NCI-H82 (cell line): ENCODE measurements at regions not wholly inside any gene's neighbourhood (a gene's known extent, or its start where the extent isn't known, plus 50 kb on each side); places are given as distances from the start of the nearest gene placed in this dataset.
"Not testable (repeated sequence)": the region's sequence is repeated elsewhere in the genome, so short reads cannot be mapped to it uniquely, and the experiment has no call there.

Experiments used
- DNase-seq: peaks from one replicate; lab custom pipeline; 2025; lab: John Stamatoyannopoulos, UW

DNA sequence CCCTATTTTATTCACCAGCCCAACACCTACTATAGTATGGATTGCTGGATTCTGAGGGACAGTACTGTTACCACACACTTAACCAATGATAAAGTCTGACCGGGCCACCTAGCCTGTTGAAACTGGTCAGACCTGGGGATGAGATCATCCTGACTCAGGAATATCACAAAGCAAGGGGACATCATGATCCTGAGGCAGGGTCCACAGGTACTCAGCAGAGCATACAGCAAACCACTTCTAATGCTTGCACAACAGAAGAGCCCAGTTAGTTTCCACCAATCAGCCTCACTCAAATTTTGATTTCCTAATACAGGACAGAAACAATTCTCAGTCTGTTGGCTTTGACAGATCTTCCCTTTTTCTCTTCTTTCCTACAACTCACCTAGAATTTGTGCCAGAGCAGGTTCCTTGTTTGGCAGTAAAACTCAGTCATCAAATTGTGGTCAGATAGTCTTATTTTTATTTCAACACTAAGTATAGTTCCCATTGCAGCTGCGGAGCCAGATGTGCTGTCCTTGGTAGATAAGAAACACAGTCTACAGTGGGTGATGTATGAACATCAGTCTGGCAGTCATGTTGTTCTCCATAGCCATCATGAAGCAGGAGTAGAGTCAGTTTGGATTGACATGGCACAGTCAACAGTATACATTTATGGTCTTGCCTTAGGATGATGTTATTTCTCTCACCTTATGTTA is 90.1 kb upstream of the PRR23C start:
- no peak for DNase-seq

DNA sequence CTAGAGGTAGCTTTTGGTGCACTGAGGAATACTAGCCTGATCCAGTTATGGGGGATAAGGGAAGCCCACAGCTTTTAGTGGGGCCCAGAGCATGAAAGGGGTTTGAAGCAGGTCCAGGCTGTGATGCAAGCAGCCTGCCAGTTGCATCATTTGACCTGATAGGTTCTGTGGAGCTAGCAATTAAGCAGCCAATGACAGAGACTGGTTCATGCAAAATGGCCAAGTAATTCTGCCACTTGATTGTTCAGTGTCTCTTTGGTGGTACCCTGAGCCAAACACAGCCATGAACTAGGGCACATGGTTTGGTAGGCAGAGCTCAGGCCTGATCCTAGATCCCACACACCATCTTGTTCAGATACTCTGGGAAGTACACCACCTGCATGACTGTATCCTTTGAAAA is 91.0 kb upstream of the PRR23C start:
- peak; percentile 28 for DNase-seq

DNA sequence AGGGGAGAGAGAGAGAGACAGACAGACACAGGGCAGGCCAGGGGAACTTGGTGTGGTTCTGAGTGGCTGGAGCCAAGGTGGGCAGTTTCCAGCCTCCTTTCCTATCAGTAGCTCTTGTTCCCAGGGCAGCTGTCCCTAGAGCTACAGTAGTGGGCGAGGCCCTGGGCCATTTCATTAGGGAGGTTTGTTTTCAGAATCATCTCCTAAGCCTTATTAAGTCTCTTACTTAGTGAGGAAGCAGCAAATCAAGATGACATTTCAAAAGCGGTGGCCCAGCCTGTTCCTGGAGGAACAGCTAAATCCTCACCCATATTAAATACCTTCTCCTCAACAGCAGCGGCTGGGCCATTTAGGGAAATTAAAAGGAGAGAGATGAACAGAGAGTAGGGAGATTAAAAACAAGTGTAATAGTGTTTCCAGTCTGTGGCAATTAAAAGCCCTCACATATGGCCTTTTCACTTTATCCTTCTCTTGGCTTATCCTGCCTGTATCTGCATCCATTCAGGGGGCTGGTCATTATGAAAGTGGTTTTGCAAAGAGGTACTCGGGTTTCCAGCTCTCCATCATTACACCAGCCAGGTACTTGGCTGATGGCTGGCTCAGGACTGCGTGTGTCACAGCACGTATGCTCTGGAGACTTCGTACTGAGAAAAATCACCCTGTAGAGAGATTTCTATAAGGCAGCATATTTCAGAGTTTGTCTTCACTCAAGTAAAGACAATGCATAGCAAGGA is 91.9 kb upstream of the PRR23C start:
- DNase-seq: peak; percentile 100

DNA sequence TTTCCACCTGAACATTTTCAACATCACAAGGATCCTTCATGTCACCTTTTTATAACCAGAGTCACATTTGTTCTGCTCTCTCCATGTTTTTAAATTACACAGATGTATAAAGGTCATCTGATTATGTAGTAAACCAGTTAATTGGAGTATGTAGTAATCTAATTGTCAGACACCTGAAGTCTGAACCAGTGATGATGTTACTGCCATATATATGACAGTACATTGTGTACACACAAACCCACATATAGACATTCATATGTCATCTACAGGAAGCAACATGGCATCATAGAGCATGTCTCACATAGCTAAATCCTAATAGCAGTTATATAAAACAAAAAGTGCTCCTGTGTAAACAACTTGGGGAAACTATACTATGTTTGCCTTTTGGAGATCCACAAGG is 95.9 kb upstream of the PRR23C start:
- no peak for DNase-seq

DNA sequence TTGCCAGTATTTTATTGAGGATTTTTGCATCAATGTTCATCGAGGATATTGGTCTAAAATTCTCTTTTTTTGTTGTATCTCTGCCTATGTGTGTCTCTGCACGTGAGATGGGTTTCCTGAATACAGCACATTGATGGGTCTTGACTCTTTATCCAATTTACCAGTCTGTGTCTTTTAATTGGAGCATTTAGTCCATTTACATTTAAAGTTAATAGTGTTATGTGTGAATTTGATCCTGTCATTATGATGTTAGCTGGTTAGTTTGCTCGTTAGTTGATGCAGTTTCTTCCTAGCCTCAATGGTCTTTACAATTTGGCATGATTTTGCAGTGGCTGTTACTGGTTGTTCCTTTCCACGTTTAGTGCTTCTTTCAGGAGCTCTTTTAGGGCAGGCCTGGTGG is 101.3 kb upstream of the PRR23C start:
- not testable (repeated sequence) for DNase-seq

DNA sequence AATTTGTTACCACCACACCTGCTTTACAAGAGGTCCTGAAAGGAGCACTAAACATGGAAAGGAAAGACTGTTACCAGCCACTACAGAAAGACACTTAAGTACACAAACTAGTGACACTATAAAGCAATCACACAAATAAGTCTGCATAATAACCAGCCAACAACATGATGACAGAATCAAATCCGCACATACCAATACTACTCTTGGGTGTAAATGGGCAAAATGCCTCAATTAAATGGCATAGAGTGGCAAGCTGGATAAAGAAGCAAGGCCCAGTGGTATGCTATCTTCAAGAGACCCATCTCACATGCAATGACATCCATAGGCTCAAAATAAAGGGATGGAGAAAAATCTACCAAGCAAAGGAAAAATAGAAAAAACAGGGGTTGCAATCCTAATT is 106.8 kb upstream of the PRR23C start:
- no peak for DNase-seq

DNA sequence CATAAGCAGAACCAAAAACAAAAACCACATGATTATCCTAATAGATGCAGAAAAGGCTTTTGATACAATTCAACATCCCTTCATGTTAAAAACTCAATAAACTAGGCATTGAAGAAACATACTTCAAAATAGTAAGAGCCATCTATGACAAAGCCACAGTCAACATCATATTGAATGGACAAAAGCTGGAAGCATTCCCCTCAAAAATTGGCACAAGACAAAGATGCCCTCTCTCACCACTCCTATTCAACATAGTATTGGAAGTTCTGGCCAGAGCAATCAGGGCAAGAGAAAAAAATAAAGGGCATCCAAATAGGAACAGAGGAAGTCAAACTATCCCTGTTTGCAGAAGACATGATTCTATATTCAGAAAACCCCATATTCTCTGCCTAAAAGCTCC is 108.7 kb upstream of the PRR23C start:
- not testable (repeated sequence) for DNase-seq

DNA sequence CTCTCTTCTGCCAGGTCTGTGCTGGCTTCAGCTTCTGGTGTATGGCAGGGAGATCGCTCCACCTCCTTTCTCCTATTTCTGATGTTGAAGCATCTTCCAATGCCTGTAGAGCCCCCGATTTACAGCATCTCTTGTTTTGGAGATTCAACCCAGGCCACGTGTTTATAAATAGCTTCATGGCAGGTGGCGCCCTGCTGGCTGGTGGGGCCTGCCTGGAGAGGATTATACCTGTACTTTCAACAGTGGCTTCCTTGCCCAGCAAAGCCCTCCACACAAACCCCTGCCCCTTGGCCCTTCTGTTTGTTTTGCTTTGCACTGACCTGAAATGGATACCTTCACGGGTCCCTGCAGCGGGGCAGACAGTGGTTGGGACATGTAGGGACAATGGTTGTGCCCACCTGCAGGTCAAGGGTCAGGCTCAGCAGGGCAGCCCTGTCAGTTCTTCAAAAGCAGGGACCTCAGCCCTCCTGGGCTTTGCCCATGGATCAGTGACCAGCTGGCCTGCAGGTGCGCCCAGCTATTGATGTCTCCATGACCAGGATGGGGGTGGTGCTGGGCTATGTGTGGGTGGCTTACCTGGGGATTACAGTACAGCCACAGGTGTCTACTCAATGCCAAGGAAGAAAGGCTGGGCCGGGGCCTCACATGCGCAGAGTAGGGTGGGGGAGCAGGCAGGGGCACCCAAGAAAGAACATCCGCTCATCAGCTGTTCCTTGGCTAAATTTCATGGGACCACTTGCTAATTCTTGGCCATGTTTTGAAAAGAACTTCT is 112.7 kb upstream of the PRR23C start:
- DNase-seq: peak; percentile 85

DNA sequence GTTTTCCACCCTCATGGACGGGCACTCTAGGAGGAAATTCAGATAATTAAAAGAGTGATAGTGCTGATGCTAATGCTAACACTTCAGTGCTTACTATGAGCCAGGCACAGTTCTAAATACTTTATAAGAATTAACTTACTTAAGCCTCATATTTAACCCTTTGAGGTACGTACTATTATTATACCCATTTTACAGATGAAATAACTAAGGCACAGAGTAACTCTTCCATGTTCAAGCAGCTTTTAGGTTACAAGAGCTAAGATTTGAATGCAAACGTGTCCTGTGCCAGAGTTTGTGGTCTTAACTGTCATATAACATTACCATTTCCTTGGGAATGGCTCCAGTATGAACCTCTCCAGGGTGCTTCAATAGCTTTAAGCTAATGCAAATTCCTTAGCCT is 114.7 kb upstream of the PRR23C start:
- no peak for DNase-seq

DNA sequence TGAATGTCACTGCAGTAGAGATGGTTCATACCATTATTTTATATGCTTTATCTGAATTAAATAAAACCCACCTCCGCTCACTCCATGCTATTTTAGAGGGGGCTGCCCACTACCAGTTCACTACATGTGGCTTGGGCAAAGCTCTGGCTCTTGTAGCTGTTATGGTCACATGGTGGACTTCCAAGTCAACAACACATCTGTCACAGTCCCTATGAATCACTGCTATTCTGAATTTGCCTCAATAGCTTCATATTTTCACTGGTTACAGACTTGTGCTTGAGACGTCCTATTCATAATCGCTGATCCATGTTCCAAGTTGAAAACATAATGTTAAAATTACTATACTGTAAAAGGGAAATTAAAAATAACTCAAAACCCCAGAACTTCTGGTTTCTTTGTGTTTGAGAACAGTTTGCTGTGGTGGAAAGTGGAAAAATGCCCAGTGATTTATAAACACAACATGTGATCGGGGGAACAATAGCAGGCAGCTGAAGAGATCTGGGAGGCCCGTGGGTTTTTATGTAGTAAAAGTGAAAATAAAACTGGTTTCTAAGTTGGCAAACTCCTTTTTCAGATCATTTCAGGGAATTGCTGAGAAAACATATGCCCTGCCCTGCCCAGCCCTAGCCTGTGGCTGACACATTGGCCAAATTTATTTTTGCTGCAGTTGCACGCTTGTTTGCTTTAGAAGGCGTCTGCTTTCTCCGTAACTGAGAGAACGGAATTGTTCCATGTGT is 128.8 kb upstream of the PRR23C start:
- no peak for DNase-seq

DNA sequence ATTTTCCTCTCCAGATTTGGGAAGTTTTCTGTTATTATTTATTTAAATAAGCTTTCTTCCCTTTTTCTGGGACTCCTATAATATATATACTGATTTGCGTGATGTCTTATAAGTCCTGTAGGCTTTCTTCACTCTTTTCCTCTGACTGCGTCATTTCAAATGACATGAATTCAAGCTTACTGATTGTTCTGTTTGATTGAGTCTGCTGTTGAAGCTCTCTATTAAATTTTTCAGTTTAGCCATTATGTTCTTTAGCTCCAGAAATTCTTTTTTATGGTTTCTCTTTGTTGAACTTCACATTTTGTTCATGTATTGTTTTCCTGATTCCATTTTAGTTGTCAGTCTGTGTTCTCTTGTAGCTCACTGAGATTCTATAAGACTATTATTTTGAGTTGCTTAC is 135.8 kb upstream of the PRR23C start:
- DNase-seq: no peak

DNA sequence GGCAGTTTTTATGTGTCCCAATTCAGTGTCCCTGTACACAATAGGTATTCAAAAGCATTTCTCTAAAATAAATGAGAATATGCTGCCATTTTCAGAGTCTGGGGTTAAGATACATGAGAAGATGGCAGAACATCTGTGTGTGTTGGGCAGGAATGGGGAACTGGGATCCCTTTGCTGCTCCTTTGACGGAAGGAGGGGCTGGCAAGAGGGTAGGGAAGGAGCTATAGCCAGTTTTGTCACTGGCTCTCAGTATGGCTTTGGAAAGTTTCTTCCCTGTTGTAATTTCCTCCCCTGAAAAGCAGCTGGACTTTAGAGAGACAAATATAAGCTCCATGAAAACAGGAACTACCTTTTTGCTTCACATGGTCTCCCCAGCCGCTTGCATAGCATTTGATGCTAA is 137.5 kb upstream of the PRR23C start:
- DNase-seq: no peak

DNA sequence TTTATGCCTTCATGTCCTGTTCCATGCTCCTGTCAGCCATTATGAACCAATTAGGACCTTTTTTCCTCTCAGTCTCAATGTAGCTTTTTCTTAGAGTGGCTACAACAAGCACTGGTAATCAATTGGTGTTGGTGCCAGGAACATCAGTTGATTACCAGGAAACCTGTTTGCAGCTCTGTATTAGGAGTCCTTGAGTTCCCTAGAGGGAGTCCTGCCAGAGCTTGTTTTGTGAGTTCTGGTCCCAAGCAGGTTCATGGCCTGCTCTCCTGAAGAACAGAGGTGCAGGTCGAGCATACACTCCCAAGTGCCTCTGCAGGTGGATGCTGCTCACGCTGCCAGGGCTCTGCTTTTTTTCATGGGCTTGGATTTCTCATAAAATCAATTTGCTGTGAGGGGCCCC is 137.9 kb upstream of the PRR23C start:
- no peak for DNase-seq

DNA sequence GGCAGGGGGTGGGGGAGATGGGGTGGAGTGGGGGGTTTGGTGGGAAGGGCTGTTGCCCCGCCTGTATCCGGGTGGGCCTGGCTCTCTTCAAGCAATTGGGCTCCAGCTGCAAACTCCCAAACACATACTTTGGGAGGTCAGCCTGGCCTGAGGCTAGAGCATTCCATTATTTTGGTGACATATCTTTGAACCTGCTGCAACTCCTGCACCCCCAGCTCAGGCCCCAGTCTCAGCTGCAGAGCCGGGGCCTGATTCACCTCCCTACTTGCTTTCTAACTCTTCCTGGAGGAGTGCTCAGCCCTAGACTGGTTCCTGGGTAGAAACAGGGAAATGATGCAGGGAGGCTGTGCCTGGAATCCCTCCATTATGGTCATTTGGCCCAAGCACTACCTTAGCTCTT is 140.8 kb upstream of the PRR23C start:
- no peak for DNase-seq

DNA sequence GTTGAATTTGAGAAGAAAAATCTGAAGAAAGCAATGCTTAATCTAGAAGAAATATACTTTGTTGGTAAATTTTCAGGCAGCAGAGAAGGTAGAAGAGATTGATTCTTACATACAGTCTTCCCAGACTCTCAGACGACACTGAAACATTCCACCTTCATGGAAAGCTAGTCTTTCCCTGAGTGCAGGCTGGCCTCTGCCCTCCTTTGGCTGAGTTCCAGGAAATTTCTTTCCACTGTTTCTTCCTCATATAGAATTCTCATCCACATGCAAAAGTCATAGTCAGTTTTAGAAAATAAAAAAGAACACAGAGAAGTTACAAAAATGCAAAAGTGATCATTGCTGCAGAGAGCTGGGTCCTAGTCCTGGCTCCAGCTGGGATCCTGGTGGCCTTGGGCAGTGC is 142.5 kb upstream of the PRR23C start:
- DNase-seq: no peak

DNA sequence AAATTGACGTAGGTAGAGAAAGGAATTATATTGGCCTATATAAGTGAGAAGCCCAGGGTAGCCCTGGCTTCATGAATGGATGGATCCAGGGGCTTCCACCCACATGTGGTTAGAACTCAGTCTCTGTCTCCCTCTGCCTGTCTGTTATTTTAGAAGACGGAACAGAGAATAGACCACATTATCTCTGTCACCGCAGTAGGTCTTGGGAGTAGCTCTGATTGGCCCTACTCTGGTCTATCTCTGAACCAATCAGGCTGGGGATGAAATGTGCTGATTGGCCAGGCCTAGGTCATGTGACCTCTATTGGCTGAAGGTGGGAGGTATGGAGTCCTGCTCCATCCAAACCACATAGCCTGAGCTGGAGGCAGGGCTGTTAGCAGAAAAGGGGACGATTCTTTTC is 143.0 kb upstream of the PRR23C start:
- peak; percentile 40 for DNase-seq

DNA sequence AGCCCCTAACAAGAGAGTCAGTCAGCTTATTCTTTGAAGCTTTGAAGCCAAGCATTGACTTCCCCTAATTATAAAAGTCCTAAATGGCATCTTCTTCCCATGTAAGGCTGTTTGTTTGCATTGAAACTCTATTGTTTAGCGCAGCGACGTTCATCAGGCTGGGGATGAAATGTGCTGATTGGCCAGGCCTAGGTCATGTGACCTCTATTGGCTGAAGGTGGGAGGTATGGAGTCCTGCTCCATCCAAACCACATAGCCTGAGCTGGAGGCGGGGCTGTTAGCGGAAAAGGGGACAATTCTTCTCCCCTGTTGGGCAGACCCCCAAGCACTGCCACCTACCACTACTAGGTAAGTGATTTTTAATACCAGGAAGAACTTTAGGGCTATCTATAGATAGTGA is 145.3 kb upstream of the PRR23C start:
- DNase-seq: no peak

DNA sequence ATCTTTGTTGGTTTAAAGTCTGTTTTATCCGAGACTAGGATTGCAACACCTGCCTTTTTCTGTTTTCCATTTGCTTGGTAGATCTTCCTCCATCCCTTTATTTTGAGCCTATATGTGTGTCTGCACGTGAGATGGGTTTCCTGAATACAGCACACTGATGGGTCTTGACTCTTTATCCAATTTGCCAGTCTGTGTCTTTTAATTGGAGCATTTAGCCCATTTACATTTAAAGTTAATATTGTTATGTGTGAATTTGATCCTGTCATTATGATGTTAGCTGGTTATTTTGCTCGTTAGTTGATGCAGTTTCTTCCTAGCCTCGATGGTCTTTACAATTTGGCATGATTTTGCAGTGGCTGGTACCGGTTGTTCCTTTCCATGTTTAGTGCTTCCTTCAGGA is 149.4 kb upstream of the MRPS22 start:
- not testable (repeated sequence) for DNase-seq

DNA sequence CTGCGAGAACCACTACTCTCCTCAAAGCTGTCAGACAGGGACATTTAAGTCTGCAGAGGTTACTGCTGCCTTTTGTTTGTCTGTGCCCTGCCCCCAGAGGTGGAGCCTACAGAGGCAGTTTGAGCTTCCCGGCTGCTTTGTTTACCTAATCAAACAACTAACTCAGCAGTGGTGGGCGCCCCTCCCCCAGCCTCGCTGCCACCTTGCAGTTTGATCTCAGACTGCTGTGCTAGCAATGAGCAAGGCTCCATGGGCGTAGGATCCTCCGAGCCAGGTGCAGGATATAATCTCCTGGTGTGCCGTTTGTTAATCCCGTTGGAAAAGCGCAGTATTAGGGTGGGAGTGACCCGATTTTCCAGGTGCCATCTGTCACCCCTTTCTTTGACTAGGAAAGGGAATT is 147.7 kb upstream of the MRPS22 start:
- DNase-seq: peak; percentile 21

DNA sequence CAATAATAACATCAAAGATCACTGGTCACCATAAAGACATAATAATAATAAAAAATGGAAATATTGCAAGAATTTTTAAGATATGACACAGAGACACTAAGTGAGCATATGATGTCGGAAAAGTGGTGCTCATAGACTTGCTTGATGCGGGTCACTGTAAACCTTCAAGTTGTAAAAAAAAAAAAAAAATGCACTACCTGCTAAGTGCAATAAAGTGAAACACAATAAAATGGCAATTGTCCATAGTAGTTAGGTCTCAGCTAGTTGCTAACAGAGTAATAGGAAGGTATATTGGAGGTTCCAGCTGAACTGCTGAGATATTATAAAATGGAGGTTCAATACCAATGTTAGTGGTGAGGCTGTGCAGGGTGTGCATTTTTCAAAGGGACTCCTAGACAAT is 146.6 kb upstream of the MRPS22 start:
- DNase-seq: no peak

DNA sequence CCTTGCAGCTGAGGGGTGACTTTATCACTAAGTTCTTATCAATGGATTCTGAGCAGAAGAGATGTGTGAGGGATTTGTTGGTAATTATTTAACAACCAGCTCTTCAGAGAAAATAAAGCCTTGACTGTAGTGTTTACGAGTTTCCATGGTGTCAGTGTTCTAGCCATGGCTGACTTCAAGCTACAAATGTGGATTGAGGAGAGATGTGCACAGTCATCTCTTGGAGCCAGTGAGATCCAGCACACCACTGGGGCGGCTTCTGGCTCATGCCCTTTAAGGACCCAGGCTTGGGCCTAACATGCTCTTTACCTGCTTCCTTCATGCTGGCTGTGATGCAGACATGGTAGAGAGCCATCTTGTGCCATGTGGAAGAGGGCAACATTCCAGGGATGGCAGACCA is 145.6 kb upstream of the MRPS22 start:
- no peak for DNase-seq

DNA sequence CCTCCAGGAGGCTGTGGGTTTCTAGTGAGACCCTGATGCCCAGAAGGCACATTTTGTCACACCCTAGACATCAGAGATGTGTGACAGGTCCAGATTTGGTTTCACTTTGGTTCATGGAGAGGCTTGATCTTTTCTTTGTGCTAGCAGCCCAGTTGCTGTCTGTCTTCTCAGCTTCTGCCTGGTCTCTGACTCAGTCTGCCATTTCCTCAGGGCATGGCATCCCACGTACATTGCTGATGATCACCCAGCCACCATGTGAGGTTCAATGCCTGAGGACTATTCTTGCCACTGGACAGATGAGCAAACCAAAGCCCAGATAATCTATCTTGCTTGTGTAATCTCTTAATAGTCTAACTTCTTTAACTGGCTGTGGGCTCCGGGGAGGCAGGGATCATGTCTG is 144.9 kb upstream of the MRPS22 start:
- DNase-seq: peak; percentile 61
